SU-DHL-6 (cell line): ENCODE measurements at regions not wholly inside any gene's neighbourhood (a gene's known extent, or its start where the extent isn't known, plus 50 kb on each side); places are given as distances from the start of the nearest gene placed in this dataset.

Experiments used
- EZH2phosphoT487 ChIP-seq: fragments of 200-600 bp; sonication (generic), shearing (Covaris generic); conservative IDR thresholded peaks from 2 replicates; pipeline ENCODE4 v1.6.1; 2018; ENCODE audit warnings: mild to moderate bottlenecking, antibody characterized with exemption, low read length, moderate library complexity, mixed read lengths
- TF ChIP-seq, protein P1 (sequence below): fragments of 200-600 bp; sonication (generic); IDR thresholded peaks from one replicate; pipeline ENCODE4 v1.5.1; 2017; ENCODE audit warnings: antibody characterized with exemption, mild to moderate bottlenecking, low read length, moderate library complexity; ENCODE audit not compliant: insufficient read depth, poor library complexity, severe bottlenecking

DNA sequence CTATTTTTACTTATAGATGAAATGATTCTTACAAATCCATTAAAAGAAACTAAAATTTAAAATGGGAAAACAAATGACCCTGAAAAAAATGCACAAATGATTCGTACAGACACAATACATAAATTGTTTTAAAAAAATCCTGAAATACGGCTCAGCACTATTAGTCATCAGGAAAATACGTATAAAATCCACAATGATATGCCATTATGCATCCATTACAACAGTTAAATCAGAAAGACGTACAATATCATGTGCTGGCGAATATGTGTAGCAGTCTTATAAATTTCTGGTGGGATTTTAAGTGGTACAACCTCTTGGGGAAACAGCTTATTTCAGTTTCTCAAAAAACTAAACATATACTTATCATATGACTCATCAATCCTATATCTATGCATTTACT, 600.1 kb upstream of the STEAP1 start:
- TF ChIP-seq, protein P1, sequence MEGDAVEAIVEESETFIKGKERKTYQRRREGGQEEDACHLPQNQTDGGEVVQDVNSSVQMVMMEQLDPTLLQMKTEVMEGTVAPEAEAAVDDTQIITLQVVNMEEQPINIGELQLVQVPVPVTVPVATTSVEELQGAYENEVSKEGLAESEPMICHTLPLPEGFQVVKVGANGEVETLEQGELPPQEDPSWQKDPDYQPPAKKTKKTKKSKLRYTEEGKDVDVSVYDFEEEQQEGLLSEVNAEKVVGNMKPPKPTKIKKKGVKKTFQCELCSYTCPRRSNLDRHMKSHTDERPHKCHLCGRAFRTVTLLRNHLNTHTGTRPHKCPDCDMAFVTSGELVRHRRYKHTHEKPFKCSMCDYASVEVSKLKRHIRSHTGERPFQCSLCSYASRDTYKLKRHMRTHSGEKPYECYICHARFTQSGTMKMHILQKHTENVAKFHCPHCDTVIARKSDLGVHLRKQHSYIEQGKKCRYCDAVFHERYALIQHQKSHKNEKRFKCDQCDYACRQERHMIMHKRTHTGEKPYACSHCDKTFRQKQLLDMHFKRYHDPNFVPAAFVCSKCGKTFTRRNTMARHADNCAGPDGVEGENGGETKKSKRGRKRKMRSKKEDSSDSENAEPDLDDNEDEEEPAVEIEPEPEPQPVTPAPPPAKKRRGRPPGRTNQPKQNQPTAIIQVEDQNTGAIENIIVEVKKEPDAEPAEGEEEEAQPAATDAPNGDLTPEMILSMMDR: no peak
- TF ChIP-seq EZH2phosphoT487: no peak
